GM10266 (cell line): ENCODE measurements at regions not wholly inside any gene's neighbourhood (a gene's known extent, or its start where the extent isn't known, plus 50 kb on each side); places are given as distances from the start of the nearest gene placed in this dataset.
"Not testable (repeated sequence)": the region's sequence is repeated elsewhere in the genome, so short reads cannot be mapped to it uniquely, and the experiment has no call there.

Source experiments
- DNase-seq: peaks from one replicate; pipeline ENCODE4 v3.0.0; 2012; ENCODE audit errors: extremely low spot score
- TF ChIP-seq, protein P1 (sequence below): IDR thresholded peaks from 2 replicates; pipeline ENCODE4 v1.5.1; 2012; ENCODE audit warnings: mild to moderate bottlenecking, low read depth; ENCODE audit not compliant: control insufficient read depth, insufficient read depth; ENCODE audit errors: missing control alignments

DNA sequence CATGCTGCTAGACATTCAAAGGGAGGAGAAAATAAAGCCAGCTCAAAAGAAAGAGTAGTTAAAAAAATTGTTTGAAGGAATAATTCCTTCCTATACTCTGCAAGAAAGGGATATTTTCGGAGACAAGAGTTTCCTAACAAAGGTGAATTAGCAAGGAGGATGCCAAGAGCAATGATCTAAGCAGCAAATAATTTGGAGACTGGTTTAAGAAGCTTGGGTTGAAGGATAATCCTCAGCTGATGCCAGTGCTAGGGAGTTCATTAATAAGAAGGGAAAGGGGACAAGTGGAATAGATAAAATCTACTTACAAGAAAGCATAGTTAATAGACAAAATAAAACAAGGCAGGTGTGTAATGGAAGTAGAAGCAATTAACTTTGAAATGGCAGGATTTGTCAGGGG is 372.3 kb downstream of the NDFIP2 start:
- no peak for DNase-seq
- TF ChIP-seq, protein P1, sequence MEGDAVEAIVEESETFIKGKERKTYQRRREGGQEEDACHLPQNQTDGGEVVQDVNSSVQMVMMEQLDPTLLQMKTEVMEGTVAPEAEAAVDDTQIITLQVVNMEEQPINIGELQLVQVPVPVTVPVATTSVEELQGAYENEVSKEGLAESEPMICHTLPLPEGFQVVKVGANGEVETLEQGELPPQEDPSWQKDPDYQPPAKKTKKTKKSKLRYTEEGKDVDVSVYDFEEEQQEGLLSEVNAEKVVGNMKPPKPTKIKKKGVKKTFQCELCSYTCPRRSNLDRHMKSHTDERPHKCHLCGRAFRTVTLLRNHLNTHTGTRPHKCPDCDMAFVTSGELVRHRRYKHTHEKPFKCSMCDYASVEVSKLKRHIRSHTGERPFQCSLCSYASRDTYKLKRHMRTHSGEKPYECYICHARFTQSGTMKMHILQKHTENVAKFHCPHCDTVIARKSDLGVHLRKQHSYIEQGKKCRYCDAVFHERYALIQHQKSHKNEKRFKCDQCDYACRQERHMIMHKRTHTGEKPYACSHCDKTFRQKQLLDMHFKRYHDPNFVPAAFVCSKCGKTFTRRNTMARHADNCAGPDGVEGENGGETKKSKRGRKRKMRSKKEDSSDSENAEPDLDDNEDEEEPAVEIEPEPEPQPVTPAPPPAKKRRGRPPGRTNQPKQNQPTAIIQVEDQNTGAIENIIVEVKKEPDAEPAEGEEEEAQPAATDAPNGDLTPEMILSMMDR = no peak

DNA sequence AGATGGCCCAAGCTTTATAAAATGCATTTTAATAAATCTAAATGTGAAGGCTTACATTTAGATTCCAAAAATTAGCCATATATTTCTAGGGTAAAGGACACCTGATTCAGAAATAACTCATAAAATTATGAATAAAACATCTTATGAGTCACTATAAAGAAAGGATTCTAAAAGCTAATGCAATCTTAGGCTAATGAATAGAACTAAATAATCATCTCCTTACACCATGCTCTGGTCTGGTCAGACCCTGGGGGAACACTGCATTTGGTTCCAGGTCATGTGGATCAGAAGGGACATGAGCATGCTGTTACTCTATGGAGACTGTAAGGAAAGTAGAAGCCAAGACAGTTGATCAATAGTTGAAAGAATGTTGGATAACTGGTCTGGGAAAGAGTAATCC is 370.4 kb downstream of the NDFIP2 start:
- TF ChIP-seq, protein P1 = no peak
- no peak for DNase-seq

DNA sequence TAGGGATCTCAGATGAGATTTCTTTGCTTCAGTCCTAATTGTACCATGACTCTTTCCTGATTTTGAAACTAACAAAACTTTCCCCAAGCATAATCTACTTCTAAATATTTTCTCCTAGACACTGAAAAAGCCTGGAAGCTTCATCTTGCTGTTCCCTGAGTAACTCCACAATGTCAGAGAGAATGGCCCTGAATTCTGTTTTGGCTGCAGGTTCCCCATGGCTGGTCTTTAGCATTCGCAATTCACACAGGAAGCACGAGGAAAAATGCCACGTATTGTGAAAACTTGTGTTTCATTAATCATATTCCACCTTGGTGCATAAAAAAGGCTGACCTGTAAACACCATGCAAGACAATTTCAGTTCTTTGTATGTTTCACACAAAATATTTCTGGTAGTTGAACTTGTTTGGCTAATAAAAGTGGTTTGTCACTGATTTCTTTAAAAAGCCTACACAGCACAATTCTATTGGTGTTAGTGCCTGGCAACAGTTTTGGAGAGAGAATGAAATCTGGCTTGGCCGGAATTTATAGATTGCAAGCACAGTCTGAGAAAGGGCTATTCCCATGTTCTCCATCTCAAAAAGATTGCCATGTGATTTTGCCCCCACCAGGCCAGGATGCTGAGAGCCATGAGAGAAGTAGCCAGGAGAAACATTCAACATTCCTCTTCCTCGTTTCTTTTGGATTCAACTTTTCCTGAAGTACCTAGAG is 367.1 kb downstream of the NDFIP2 start:
- TF ChIP-seq, protein P1 = no peak
- DNase-seq = no peak

DNA sequence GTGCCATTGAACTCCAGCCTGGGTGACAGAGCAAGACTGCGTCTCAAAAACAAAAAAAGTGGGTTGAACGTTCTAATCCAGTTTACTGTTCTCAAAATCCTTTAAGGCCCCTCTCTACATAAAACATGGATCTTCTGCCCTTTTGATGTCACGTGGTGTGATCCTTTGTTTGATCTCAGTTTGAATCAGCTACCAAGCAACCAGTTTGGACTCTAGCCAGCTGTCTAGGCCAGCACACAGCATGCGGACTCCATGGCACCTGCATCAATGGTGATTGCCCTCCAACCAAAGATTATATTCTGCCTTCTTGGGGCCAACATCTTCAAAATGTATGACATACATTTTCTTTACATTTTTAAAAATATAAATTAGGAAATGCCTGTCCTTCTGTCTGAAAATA is 365.4 kb downstream of the NDFIP2 start:
- TF ChIP-seq, protein P1 = no peak
- DNase-seq = no peak

DNA sequence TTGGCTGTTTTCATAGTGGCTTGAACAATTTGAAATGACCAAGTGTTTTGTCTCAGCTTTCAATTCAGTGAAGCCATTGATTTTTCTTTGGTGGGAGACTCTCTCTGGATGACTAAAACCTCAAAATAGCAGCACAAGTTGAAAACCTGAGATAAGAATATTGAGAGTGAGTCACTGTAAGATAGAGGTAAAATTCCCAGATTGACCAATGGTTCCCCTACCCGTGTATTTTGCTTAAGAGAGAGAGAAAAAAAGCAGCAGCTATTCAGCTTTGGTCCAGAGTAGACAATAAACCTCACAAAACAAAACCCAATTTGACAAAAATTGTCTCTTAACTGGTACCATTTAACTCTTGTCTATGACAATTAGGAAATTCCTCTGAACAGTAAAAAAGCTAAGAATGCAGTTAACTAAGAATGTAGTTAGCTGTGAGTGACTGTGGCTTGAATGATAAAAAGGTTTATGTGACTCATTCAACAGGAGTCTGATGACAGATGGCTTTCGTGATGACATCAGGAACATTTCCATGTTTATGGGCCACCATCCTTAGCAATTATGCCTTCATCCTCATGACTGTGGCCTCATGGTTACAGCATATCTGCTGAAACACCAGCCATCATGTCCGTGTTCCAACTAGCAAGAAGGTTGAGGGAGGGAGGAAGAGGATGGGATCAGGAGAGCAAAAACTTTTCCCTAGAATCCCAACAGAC is 356.9 kb downstream of the NDFIP2 start:
- TF ChIP-seq, protein P1 = no peak
- no peak for DNase-seq

DNA sequence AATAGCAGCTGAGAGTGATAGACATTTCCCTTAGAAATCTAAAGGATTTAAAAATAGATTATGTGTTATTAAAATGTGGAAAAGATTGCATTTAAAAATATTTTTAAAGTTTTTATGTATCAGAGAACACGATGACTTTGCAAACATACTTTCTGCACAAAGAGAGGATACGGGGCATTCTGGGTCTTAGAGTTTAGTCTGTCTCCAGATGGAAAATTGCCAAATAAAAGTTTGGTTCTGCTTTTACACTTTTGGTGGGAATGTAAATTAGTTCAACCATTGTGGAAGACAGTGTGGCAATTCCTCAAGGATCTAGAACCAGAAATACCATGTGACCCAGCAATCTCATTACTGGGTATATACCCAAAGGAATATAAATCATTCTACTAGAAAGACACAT is 355.2 kb downstream of the NDFIP2 start:
- not testable (repeated sequence) for DNase-seq

DNA sequence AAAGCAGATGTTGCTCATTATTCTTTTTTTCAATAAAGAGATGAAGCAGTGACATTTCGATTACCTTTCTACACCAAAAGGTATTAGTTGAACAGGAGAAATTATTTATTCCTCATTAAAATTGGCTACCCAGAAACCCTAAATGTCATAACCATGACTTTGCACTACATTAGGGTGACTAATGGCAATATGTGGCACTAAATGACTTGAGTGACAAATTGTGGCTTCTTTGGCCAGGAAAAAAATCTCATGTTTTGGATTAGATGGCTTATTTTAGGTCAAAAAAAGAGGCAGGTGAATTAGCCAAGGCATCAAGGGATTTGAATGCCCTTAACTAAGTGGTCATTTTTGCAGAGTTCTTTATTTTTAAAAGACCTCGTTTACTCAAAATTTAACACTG is 353.9 kb downstream of the NDFIP2 start:
- no peak for DNase-seq
- TF ChIP-seq, protein P1 = no peak
